Ramos (cell line): ENCODE measurements at regions not wholly inside any gene's neighbourhood (a gene's known extent, or its start where the extent isn't known, plus 50 kb on each side); places are given as distances from the start of the nearest gene placed in this dataset.

Experiments
- in situ Hi-C: fragments of 300-500 bp; cut with MboI; formaldehyde crosslinking; loops from one replicate; pipeline ENCODE4 v1.14.3; 2022; ENCODE audit warnings: low sequenced_read_pairs; ENCODE audit not compliant: unreplicated experiment

GRCh38 chr9:86708918-86709835 lies 238.1 kb downstream of the GAS1 start:
- in situ Hi-C loops, result loop anchor here (25.0 kb wide), 1 partner anchor 97 kb away; no protein-coding TSS in a partner anchor

- in situ Hi-C loops, result loop anchor here (25.0 kb wide), 1 partner anchor 96 kb away; no protein-coding TSS in a partner anchor
These were observed 239.3 kb downstream of the GAS1 start for GRCh38 chr9:86707932-86708510.

- in situ Hi-C loops, result loop anchor here (25.0 kb wide), 1 partner anchor 94 kb away; no protein-coding TSS in a partner anchor
These were observed 240.9 kb downstream of the GAS1 start for GRCh38 chr9:86706391-86706790.

DNA sequence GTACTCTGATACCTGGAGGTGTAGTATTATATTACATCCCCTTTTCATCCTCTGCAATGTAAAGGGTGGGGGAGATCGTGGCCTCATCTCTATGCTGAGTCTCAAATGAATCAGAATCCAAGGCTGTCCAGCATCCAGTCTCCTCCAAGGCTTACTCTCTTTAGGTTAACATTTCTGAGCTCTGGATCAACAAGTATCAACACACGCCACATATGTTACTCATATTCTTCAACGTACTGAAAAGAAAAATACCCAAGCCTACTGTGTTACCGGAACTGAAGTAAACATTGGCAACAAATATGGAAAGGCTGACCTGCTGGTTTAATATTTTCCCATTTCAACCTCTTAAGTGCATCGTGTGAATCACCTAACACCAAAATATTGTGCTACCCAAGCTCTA lies 241.8 kb downstream of the GAS1 start:
- in situ Hi-C loops, result loop anchor here (25.0 kb wide), 1 partner anchor 93 kb away; no protein-coding TSS in a partner anchor

DNA sequence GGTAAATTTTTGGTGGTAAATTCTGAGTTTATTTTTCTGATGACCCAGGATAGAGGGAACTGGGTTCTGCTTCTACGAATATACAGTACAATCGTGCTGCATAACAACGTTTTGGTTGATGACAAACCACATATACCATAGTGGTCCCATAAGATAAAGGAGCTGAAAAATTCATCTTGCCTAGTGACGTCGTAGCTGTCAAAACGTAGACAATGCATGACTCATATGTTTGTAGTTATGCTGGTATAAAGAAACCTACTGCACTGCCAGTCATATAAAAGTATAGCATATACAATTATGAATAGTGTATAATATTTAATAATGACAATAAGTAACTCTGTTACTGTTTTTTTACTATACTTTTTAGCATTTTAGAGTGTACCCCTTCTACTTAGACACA lies 244.0 kb downstream of the GAS1 start:
- in situ Hi-C loops, result loop anchor here (25.0 kb wide), 1 partner anchor 91 kb away; no protein-coding TSS in a partner anchor

DNA sequence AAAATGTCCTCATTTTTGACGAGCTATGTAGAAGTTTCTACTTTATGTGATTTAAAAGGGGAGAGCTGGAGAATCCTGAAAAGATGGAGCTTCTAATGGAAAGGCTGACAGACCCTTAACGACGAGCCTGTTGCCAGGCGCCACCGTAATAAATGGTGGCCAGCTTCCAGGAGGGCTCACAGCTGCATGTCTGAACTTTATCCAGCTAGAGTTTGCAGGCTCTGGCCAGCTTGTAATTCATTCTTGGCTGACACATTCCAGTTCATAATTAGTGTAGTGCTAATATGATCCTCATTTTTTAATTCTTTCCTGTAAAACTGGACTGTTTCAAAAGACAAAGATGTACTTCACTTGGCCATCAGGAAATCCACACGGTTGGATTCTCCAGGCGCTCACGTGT lies 246.7 kb downstream of the GAS1 start:
- in situ Hi-C loops, result loop anchor here (25.0 kb wide), 1 partner anchor 88 kb away; no protein-coding TSS in a partner anchor

DNA sequence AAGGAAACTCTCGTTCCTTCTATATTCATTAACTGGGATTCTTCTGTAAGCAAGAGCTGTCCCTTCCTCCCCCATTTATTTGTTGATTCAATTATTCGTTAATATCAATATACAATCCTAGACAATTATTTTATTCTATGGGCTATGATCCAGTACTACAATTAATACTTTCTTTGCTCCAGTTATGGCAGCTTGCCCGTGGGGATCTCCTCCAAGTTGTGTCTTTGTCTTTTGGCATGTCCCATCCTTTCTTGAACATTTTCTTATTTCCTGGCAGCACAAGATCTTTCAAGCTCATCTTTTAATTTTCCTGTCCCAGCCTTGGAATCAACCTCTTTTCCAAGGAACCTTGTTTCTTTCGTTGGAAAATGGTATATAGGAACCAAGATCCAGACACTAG lies 249.3 kb downstream of the GAS1 start:
- in situ Hi-C loops, result no loop called here

DNA sequence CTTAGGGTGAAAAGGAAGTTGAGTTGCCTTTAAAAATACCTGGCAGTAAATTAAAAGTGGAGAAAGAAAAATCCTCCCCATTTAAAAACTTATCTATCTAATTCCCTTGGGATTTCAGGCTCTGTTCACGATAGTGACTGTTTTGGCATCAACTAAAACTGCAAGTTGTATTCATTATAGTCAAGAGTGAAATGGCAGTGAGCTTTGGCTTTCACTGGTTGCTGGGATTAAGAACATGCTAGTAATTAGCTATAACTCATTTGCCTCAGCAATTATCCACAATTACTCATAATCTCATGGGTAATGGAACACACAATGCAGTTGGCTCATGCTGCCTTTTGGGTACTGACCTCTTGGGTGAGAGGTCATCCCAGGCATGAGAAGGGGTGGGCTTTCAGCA lies 250.1 kb downstream of the GAS1 start:
- in situ Hi-C loops, result no loop called here

- in situ Hi-C loops, result no loop called here
These were observed 251.3 kb downstream of the GAS1 start for GRCh38 chr9:86695910-86696424.

DNA sequence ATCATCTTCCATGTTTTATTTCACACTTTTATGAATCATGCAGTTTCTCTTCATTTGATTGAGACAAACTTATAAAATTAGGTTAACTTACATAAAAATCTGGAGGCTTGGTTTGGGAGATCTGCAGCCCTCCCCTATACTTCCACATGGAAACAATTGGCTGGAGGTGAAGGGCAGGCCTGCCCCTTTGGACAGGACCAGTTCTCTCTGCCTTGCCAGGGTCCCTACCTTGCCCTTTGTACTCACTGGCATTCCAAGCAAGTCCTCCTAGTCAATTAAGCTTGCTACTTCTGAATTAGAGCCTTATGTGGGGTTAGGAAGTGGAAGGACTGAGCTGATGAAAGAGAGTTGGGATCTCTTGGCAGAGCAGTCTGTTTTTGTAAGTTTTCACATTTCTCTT lies 257.3 kb downstream of the GAS1 start:
- in situ Hi-C loops, result no loop called here

DNA sequence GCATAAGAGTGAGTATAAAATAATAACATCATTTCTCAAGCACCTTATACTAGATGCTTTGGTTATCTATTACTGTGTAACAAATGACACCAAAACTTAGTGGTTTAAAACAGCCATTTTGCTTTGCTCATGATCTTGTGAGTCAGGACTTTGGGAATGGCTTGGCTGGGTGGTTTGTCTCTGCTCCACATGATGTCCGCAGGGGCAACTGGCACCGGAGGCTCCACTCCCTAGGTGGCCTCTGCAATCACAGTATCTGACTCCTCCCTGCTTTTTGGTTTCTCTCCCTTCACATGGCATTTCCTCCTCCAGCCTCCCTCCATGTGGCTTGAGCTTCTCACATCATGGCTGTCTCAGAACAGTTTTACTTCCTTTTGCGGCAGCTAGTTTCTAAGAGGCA lies 259.5 kb downstream of the GAS1 start:
- in situ Hi-C loops, result no loop called here

DNA sequence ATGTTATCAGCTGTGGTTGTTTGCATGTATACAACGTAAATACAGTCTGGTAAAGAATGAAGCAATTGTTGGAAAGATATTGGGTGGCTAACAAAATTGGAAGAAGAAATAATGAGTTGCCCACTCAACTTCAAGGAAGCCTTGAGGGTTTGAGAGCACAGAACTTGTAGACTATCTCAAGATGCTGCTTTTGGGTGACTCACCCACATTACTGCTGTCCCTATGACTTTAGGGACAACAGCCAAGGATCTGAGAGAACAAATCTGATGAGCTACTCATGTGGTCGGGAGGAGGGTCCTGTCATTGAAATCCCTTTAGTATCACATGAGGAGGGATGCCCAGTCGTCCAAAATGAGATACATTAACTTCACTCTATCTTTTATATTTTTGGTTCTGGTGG lies 261.8 kb downstream of the GAS1 start:
- in situ Hi-C loops, result no loop called here

DNA sequence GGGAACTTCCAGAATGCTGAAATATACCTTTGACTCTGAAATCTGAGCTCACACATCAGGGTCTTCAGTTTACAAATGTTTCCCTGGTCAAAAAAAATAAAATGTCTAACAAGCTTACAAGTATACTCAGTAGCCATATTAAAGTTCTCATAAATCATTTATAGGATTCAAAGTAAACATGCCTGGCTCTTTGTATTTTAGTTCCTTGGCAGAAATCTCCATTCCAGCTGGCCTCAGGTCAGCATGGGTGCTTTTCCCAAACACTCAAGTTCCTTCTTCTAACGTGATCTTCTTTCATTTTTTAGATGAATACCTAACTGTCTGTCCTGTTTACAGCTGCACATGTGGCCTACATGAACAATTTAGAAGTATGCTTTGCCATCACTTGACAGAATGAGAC lies 263.2 kb downstream of the GAS1 start:
- in situ Hi-C loops, result no loop called here

DNA sequence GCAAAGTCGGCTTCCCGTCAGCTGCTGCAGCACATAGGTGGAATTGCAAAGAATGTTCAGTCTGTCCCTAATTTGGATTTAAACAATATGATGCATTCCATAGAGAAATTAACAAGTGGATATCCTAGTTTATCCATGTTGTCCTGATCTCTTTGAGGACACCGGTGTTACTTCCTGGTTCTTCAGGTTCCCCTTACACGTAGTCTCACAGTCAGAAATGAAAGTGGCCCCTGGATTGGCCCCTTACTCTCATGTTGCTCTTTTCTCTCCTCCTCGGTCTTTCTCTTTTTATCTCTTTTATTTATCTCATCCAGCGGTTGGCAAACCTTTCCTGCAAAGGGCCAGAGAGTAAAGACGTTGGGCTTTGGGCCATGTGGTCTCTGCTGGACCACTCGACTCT lies 265.1 kb downstream of the GAS1 start:
- in situ Hi-C loops, result no loop called here

- in situ Hi-C loops, result no loop called here
These were observed 267.4 kb downstream of the GAS1 start for GRCh38 chr9:86679909-86680308.

DNA sequence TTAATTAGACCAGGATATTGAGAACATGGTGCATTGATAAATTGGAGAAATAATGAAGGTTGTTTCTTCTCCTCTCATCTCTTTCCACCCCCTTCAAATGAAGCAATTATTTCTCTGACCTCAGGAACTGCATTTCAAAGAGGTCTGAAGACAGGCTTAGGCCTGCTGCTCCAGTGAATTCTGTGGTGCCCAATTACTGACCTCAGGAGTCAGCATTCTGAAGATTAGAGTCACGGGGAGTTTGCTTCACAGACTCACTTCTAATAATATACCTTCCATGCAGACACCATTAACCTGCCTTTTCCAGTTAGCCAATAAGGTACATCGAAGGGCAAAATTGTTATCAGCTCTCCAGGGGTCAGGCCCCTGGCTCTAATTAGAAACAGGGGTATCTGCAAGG lies 270.9 kb downstream of the GAS1 start:
- in situ Hi-C loops, result no loop called here

GRCh38 chr9:86675805-86676204 lies 271.5 kb downstream of the GAS1 start:
- in situ Hi-C loops, result no loop called here

- in situ Hi-C loops, result no loop called here
These were observed 272.8 kb downstream of the GAS1 start for GRCh38 chr9:86674487-86674886.

- in situ Hi-C loops, result no loop called here
These were observed 274.3 kb downstream of the GAS1 start for GRCh38 chr9:86672966-86673365.

GRCh38 chr9:86672301-86672700 lies 275.0 kb downstream of the GAS1 start:
- in situ Hi-C loops, result no loop called here

- in situ Hi-C loops, result no loop called here
These were observed 276.3 kb downstream of the GAS1 start for GRCh38 chr9:86671018-86671417.
